ENCODE measurements at regions not wholly inside any gene's neighbourhood (a gene's known extent, or its start where the extent isn't known, plus 50 kb on each side); places are given as distances from the start of the nearest gene placed in this dataset.
"Not testable (repeated sequence)": the region's sequence is repeated elsewhere in the genome, so short reads cannot be mapped to it uniquely, and the experiment has no call there.

- no peak for DNase-seq
These were observed 548.0 kb downstream of the SATB2 start for GRCh38 chr2:198909525-198910267.

DNA sequence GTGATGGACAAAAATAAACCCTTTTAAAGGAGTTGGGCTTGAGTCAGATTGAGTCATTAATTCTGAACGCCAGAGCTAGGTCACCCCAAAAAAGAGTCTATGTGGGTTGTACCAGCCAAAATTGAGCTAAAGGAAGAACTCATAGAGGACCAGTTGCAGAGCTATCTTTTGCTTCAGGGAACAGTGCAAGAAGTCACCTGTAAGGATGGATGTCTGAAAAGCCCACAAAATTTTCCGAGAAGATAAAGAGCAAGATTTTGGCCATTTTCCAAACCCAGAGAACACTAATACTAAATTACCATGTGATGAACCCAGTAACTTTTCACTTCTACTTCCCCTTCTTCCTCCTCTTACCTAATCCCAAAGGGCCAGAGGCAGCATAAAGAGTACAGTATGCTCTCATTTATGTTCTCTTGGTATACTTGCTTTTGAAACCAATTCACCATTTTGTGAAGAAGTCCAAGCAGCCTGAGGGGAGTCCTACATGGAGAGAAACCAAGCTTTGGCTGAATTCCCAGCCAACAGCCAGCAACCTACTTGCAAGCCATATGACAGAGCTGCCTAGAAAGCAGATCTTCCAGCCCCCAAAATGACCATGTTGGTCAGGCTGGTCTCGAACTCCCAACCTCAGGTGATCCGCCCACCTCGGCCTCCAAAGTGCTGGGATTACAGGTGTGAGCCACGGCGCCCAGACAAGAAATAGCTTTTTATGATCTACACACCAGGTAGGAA is 551.7 kb downstream of the SATB2 start:
- no peak for DNase-seq

DNA sequence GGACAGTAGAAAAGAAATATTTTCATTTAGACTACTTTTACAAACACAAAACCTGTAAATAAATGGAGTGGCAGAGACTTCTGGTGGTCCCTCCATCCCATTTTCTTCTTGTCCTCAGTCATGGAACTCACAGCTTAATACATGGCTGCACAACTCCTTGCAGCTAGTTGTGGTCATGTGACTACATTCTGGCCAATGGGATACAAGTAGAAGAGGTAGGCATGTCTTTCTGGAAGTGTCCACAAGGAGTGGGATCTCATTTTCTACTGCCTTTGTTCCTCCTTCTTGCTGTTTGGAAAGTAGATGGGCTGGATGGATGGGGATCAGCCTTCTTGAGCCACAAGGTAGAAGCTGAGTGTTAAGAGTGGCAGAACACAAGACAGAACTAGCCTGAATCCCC is 555.8 kb downstream of the SATB2 start:
- DNase-seq, result no peak

- no peak for DNase-seq
These were observed 557.6 kb downstream of the SATB2 start for GRCh38 chr2:198900141-198900540.

- no peak for DNase-seq
These were observed 567.2 kb downstream of the SATB2 start for GRCh38 chr2:198890490-198890889.

GRCh38 chr2:198883604-198884003 is 574.1 kb downstream of the SATB2 start:
- DNase-seq, result no peak

DNA sequence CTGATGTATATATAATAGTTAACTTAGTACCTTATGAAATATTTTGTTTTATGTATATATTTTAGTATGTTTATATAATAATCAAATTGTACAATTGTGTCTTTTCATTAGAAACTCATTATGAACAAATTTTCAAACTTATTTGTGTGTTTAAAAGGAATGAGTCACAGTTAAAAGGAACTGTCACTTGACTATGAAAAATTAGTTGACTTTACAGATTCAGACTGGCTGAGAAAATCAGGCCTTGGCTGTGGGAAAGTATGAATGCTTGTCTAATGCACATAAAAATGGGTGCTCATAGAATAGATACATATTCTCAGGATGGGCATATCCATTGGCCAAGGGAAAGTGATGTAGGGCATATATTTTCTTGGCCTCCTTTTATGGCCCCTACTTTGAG is 576.8 kb downstream of the SATB2 start:
- no peak for DNase-seq

DNA sequence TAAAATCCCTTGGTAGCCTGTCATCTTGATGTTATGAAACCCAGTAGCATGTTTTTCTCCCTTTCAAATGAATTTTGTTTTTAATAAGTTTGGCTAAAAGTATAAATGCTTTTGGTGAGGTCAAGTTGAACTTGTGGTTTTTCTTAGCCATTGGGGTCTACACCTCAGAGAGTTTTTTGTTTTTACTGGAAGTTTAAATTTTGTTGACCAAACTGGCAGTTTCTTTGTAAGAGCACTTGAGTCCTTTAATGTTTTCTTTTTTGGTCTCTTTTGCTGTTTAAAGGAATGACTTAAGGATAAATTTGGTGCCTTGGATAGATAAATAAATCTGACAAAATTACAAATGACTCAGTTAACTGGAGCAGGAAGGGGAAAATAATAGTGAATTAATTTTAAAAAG is 577.3 kb downstream of the SATB2 start:
- DNase-seq, result no peak

DNA sequence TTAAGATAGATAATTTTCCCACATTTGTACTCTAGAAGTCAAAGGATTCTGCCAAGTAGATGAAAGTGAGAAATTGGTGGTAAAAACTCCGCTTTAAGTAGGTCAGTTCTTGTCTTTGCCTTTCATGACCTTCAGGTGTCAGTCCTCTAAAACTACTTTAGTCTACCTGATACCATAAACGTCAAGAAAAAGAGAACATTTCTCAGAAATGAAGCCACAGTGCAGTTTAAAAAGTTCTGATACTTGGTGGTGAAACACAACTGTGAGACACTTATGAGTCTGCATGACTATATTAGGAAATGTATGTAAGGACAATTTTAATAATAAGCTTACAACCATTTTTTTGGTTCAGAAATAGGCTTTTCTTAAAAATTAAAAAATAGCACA is 583.3 kb downstream of the SATB2 start:
- no peak for DNase-seq

GRCh38 chr2:198873503-198874471 is 584.0 kb downstream of the SATB2 start:
- DNase-seq, result no peak

GRCh38 chr2:198863655-198864054 is 594.1 kb downstream of the SATB2 start:
- no peak for DNase-seq

DNA sequence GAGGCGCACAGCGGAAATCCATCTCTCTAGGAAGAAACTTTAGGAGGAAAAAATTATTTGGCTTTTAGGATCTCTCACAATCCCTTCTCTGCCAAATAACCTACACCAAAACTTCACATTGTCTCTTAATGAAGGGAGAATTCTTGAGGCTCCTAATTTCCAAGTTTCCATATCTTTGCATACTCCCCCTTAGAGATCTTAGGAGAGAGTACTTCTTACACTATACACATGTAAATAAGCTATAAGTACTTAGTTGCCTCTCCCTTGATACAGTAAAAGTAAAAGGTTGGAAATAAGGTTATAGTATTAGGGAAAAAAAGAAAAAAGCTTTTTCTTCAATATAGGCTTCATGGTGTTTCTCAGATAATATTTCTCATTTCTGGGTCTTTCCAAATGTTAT is 596.7 kb downstream of the SATB2 start:
- no peak for DNase-seq

GRCh38 chr2:198857246-198857645 is 600.5 kb downstream of the SATB2 start:
- DNase-seq, result no peak

DNA sequence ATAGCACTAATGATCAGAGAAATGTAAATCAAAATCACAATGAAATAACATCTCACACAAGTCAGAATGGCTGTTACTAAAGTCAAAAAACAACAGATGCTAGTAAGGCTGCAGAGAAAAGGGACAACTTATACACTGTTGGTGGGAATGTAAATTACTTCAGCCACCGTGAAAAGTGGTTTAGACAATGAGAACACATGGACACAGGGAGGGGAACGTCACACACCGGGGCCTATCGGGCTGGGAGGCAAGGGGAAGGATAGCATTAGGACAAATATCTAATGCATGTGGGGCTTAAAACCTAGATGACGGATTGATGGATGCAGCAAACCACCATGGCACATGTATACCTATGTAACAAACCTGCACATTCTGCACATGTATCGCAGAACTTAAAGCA is 602.0 kb downstream of the SATB2 start:
- not testable (repeated sequence) for DNase-seq

DNA sequence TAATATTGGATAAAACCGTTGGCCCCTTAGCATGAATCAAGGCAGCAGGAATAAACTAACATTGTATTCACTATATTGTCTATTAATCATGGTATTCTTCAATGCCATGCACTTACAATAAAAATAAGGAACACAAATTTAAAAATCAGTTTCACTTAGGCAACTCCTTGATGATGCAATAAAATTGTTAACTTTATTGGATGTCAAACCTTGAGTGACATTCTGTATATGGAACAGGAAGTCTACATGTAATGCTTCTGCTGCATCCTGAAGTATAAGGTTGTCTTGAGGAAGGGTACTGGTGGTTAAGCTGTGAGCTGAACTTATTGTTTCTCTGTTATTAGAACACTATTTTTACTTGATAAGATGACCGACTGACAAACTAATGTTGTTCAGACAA is 605.5 kb downstream of the SATB2 start:
- no peak for DNase-seq

DNA sequence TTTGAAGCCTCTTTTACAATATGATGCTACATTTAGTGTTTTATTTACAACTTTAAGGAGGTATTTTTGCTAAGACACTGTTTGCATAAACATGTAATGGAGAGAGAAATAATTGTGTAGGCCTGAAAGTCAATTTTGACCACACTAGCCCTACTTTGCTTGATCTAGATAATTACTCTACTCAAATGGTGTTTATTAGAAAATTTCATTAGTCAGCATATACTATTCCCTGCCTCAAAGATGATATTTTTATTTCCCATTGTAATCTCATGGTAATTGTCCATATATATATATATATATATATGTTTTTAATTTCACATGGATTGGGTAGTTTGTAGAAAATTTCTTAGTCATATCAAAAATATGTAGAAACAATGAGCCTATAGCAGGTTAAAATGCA is 632.2 kb downstream of the SATB2 start:
- no peak for DNase-seq

- DNase-seq, result no peak
These were observed 640.2 kb downstream of the SATB2 start for GRCh38 chr2:198817536-198817935.

DNA sequence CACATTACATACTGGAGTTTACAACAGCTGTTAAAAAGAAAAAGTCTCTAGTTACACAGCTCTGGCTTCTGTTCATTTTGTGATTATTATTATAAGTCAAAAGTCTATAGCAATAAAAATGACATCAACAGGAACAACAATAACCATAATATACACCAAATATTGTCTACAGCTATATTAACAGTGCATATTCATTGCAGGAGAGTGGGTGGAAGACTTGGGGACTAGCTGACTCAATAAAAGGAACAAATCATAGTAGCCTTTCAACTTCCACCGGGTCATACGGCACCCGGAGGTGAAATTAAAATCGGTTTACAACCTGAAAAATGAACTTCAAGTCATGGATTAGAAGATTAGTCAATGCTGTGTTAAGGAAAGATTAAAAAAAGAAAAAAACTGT is 642.1 kb downstream of the SATB2 start:
- DNase-seq, result no peak

DNA sequence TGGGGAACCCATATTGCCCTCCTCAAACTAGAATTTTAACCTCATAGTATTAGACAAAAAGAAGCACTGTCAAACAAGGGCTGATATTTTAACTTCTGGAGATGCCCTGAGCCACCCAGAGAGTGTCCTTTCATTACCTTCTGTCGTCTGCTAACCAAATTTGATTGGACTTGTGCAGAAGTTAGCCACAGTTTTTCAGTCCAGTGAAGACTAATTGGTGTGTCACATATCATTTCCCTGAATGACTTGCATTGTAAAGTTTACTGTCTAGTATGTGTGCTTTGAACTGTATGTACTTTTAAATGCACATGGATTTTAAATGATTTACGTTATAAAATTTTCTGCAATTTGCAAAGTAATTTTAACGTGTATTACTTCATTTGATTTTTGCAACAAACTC is 646.5 kb downstream of the SATB2 start:
- no peak for DNase-seq

- DNase-seq, result no peak
These were observed 647.8 kb downstream of the SATB2 start for GRCh38 chr2:198809976-198810375.

- DNase-seq, result no peak
These were observed 650.6 kb downstream of the SATB2 start for GRCh38 chr2:198807131-198807530.

- no peak for DNase-seq
These were observed 662.3 kb downstream of the SATB2 start for GRCh38 chr2:198795419-198795818.

DNA sequence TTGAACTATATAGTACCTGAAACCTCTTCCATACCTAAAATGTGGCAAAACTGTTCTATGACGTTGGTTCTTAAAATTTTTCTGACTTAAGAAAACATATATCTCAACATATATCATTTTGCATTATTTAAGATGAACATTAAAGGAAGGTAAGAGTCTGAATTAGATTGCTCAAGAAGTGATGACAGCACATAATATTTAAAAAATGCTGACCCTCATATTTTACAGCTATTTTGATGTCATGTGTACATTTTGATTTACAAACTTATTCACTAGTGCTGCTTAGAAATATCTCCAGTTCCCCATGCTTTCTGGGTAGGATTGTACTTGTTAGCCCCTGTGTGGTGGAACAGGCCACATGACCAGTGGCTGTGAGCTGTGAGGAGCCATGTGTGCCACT is 666.1 kb downstream of the SATB2 start:
- no peak for DNase-seq

GRCh38 chr2:198788676-198789075 is 669.1 kb downstream of the SATB2 start:
- DNase-seq, result no peak
